Spleen (tissue), 7 donors: ENCODE measurements at regions not wholly inside any gene's neighbourhood (a gene's known extent, or its start where the extent isn't known, plus 50 kb on each side); places are given as distances from the start of the nearest gene placed in this dataset.

Experiments
- CTCF ChIP-seq, 11 experiments: fragments of 200-600 bp in 7 of 11; fragments of 450-650 bp in 4 of 11; sonication (generic) in 4 of 11; IDR thresholded peaks in 8 of 11; conservative IDR thresholded peaks in 3 of 11; 1 replicate in 7 of 11; 2 replicates in 4 of 11; pipeline versions ENCODE4 v1.4.0 to v1.8.0; 2016 to 2021; ENCODE audit warnings: antibody characterized with exemption in 11 of 11, inconsistent platforms in 4 of 11, mild to moderate bottlenecking in 1 of 11
- POLR2A ChIP-seq, 3 donors: fragments of 450-650 bp; IDR thresholded peaks; one replicate each; pipeline ENCODE4 v1.5.1; 2017; ENCODE audit warnings: antibody characterized with exemption in 3 of 3, mild to moderate bottlenecking in 1 of 3
- POLR2AphosphoS5 ChIP-seq, 3 donors: sonication (generic); formaldehyde crosslinking; IDR thresholded peaks; one replicate each; pipeline ENCODE4 v1.5.1; 2017; ENCODE audit warnings: antibody characterized with exemption in 3 of 3
- donor health status: DM: no; HTN: no; CAD: no; lungs with moderate emphysema.
- donor health status: DM: no; HTN: no; CAD: no.
- donor health status: DM: no; HTN: no; CAD: no.

- TF ChIP-seq CTCF (IDR thresholded peaks at IDR 0.05 in 8 of 11, conservative IDR thresholded peaks at IDR 0.05 in 3 of 11) (no peak), POLR2A (IDR thresholded peaks at IDR 0.05) (no peak), POLR2AphosphoS5 (IDR thresholded peaks at IDR 0.05) (no peak)
Observed at GRCh38 chr6:19524366-19525186, 312.6 kb upstream of the ID4 start.
